ENCODE measurements at regions not wholly inside any gene's neighbourhood (a gene's known extent, or its start where the extent isn't known, plus 50 kb on each side); places are given as distances from the start of the nearest gene placed in this dataset.

- CTCF ChIA-PET, result no interaction called here
- Mint-ChIP-seq H3K4me3 (no peak overlapping the region), H3K36me3 (no peaks in the 10 kb centered on the region), H3K27me3 (no peaks in the 10 kb centered on the region), H3K27ac (no peak overlapping the region), H3K9me3 (peaks cover 7% of the 10 kb centered on the region), H3K4me1 (ENCODE audit: low read depth) (no peaks in the 10 kb centered on the region)
- intact Hi-C loops (cut with micrococcal nuclease), result no loop called here
- POLR2A ChIA-PET, result interaction anchor here (0.6 kb wide), 1 partner anchor 11 kb away, joined by 3 read pairs; no protein-coding TSS in a partner anchor
- DNase-seq, result no peak
Measured at GRCh38 chr5:9876451-9876850, 246.3 kb upstream of the TAS2R1 start.

- ChIA-PET POLR2A (no interaction called here), CTCF (no interaction called here)
- Mint-ChIP-seq H3K36me3 (no peaks in the 10 kb centered on the region), H3K9me3 (peaks cover 35% of the 10 kb centered on the region), H3K4me1 (ENCODE audit: low read depth) (no peaks in the 10 kb centered on the region), H3K27ac (no peak overlapping the region), H3K4me3 (no peak overlapping the region), H3K27me3 (peaks cover 2% of the 10 kb centered on the region)
- intact Hi-C loops (cut with micrococcal nuclease), result no loop called here
- DNase-seq, result no peak
Measured at GRCh38 chr5:9869616-9870288, 239.6 kb upstream of the TAS2R1 start.

GRCh38 chr5:9865574-9865973, 235.4 kb upstream of the TAS2R1 start:
- no peak for DNase-seq
- ChIA-PET CTCF (no interaction called here), POLR2A (no interaction called here)
- H3K27ac Mint-ChIP-seq, result no peak overlapping the region
- H3K27me3 Mint-ChIP-seq, result peaks cover 2% of the 10 kb centered on the region
- intact Hi-C loops (cut with micrococcal nuclease), result no loop called here
- no peaks in the 10 kb centered on the region for H3K4me1 Mint-ChIP-seq (ENCODE audit: low read depth)
- peaks cover 38% of the 10 kb centered on the region for H3K9me3 Mint-ChIP-seq
- H3K36me3 Mint-ChIP-seq, result no peaks in the 10 kb centered on the region
- no peak overlapping the region for H3K4me3 Mint-ChIP-seq

- POLR2A ChIA-PET, result no interaction called here
- peaks cover 38% of the 10 kb centered on the region for H3K9me3 Mint-ChIP-seq
- H3K27ac Mint-ChIP-seq, result no peak overlapping the region
- no peaks in the 10 kb centered on the region for H3K36me3 Mint-ChIP-seq
- H3K27me3 Mint-ChIP-seq, result peaks cover 2% of the 10 kb centered on the region
- no peak overlapping the region for H3K4me3 Mint-ChIP-seq
- intact Hi-C loops (cut with micrococcal nuclease), result no loop called here
- no peak for DNase-seq
- no peaks in the 10 kb centered on the region for H3K4me1 Mint-ChIP-seq (ENCODE audit: low read depth)
- CTCF ChIA-PET, result no interaction called here
Measured at GRCh38 chr5:9864791-9865190, 234.6 kb upstream of the TAS2R1 start.

GRCh38 chr5:9863486-9863885, 233.3 kb upstream of the TAS2R1 start:
- no peak overlapping the region for H3K27ac Mint-ChIP-seq
- intact Hi-C loops (cut with micrococcal nuclease), result no loop called here
- H3K9me3 Mint-ChIP-seq, result peaks cover 32% of the 10 kb centered on the region
- no peaks in the 10 kb centered on the region for H3K36me3 Mint-ChIP-seq
- ChIA-PET POLR2A (no interaction called here), CTCF (no interaction called here)
- H3K4me1 Mint-ChIP-seq (ENCODE audit: low read depth), result no peaks in the 10 kb centered on the region
- no peaks in the 10 kb centered on the region for H3K27me3 Mint-ChIP-seq
- no peak overlapping the region for H3K4me3 Mint-ChIP-seq
- DNase-seq, result no peak

GRCh38 chr5:9861666-9862256, 231.6 kb upstream of the TAS2R1 start:
- POLR2A ChIA-PET, result no interaction called here
- CTCF ChIA-PET, result no interaction called here
- no peak for DNase-seq
- Mint-ChIP-seq H3K4me1 (ENCODE audit: low read depth) (no peaks in the 10 kb centered on the region), H3K27me3 (no peaks in the 10 kb centered on the region), H3K9me3 (peaks cover 23% of the 10 kb centered on the region), H3K4me3 (no peak overlapping the region), H3K27ac (no peak overlapping the region), H3K36me3 (no peaks in the 10 kb centered on the region)
- intact Hi-C loops (cut with micrococcal nuclease), result no loop called here

GRCh38 chr5:9859808-9860207, 229.7 kb upstream of the TAS2R1 start:
- Mint-ChIP-seq H3K27me3 (no peaks in the 10 kb centered on the region), H3K4me1 (ENCODE audit: low read depth) (no peaks in the 10 kb centered on the region), H3K27ac (no peak overlapping the region), H3K36me3 (no peaks in the 10 kb centered on the region), H3K9me3 (peaks cover 9% of the 10 kb centered on the region), H3K4me3 (no peak overlapping the region)
- ChIA-PET POLR2A (no interaction called here), CTCF (no interaction called here)
- intact Hi-C loops (cut with micrococcal nuclease), result no loop called here
- DNase-seq, result no peak

GRCh38 chr5:9858043-9858442, 227.9 kb upstream of the TAS2R1 start:
- H3K9me3 Mint-ChIP-seq, result peaks cover 6% of the 10 kb centered on the region
- no peak overlapping the region for H3K4me3 Mint-ChIP-seq
- ChIA-PET CTCF (no interaction called here), POLR2A (no interaction called here)
- H3K27me3 Mint-ChIP-seq, result no peaks in the 10 kb centered on the region
- H3K4me1 Mint-ChIP-seq (ENCODE audit: low read depth), result no peaks in the 10 kb centered on the region
- intact Hi-C loops (cut with micrococcal nuclease), result no loop called here
- no peak overlapping the region for H3K27ac Mint-ChIP-seq
- H3K36me3 Mint-ChIP-seq, result no peaks in the 10 kb centered on the region
- no peak for DNase-seq

- ChIA-PET POLR2A (no interaction called here), CTCF (no interaction called here)
- Mint-ChIP-seq H3K4me1 (ENCODE audit: low read depth) (no peaks in the 10 kb centered on the region), H3K9me3 (peaks cover 6% of the 10 kb centered on the region), H3K4me3 (no peak overlapping the region), H3K36me3 (no peaks in the 10 kb centered on the region), H3K27me3 (no peaks in the 10 kb centered on the region), H3K27ac (no peak overlapping the region)
- intact Hi-C loops (cut with micrococcal nuclease), result no loop called here
- no peak for DNase-seq
Measured at GRCh38 chr5:9853309-9853708, 223.2 kb upstream of the TAS2R1 start.

GRCh38 chr5:9852671-9853070, 222.5 kb upstream of the TAS2R1 start:
- H3K4me3 Mint-ChIP-seq, result no peak overlapping the region
- H3K9me3 Mint-ChIP-seq, result peaks cover 6% of the 10 kb centered on the region
- DNase-seq, result no peak
- no peaks in the 10 kb centered on the region for H3K36me3 Mint-ChIP-seq
- ChIA-PET CTCF (no interaction called here), POLR2A (no interaction called here)
- intact Hi-C loops (cut with micrococcal nuclease), result no loop called here
- H3K27ac Mint-ChIP-seq, result no peak overlapping the region
- H3K4me1 Mint-ChIP-seq (ENCODE audit: low read depth), result no peaks in the 10 kb centered on the region
- H3K27me3 Mint-ChIP-seq, result no peaks in the 10 kb centered on the region

- no peak overlapping the region for H3K4me3 Mint-ChIP-seq
Measured at GRCh38 chr5:9851458-9851857, 221.3 kb upstream of the TAS2R1 start.

GRCh38 chr5:9850456-9850855, 220.3 kb upstream of the TAS2R1 start:
- Mint-ChIP-seq H3K4me3 (no peak overlapping the region), H3K9me3 (no peaks in the 10 kb centered on the region), H3K27ac (no peak overlapping the region), H3K27me3 (no peaks in the 10 kb centered on the region), H3K4me1 (ENCODE audit: low read depth) (no peaks in the 10 kb centered on the region), H3K36me3 (no peaks in the 10 kb centered on the region)
- intact Hi-C loops (cut with micrococcal nuclease), result no loop called here
- ChIA-PET CTCF (no interaction called here), POLR2A (no interaction called here)
- DNase-seq, result no peak

More at GRCh38 chr5:9851458-9851857, 221.3 kb upstream of the TAS2R1 start:
- Mint-ChIP-seq H3K4me1 (ENCODE audit: low read depth) (no peaks in the 10 kb centered on the region), H3K27ac (no peak overlapping the region), H3K9me3 (peaks cover 3% of the 10 kb centered on the region), H3K36me3 (no peaks in the 10 kb centered on the region), H3K27me3 (no peaks in the 10 kb centered on the region)
- ChIA-PET POLR2A (no interaction called here), CTCF (no interaction called here)
- no peak for DNase-seq
- intact Hi-C loops (cut with micrococcal nuclease), result no loop called here

GRCh38 chr5:9847631-9848030, 217.5 kb upstream of the TAS2R1 start:
- CTCF ChIA-PET, result no interaction called here
- no peak overlapping the region for H3K4me3 Mint-ChIP-seq
- intact Hi-C loops (cut with micrococcal nuclease), result no loop called here
- POLR2A ChIA-PET, result no interaction called here
- no peak overlapping the region for H3K27ac Mint-ChIP-seq
- DNase-seq, result no peak
- H3K27me3 Mint-ChIP-seq, result no peaks in the 10 kb centered on the region
- H3K36me3 Mint-ChIP-seq, result no peaks in the 10 kb centered on the region
- no peaks in the 10 kb centered on the region for H3K4me1 Mint-ChIP-seq (ENCODE audit: low read depth)
- peaks cover 2% of the 10 kb centered on the region for H3K9me3 Mint-ChIP-seq
